Heart left ventricle (tissue), 16 donors: ENCODE measurements at regions not wholly inside any gene's neighbourhood (a gene's known extent, or its start where the extent isn't known, plus 50 kb on each side); places are given as distances from the start of the nearest gene placed in this dataset.

Experiments used
- ATAC-seq, 4 donors: fragments of 200-7000 bp; cut with Tn5 transposase; one replicate each; pipeline ENCODE4 v1.9.1; 2020 to 2022; ENCODE audit warnings: moderate library complexity in 4 of 4, mild to moderate bottlenecking in 3 of 4, moderate number of reproducible peaks in 1 of 4
- DNase-seq, 5 donors: peaks; one replicate each; pipeline ENCODE4 v3.0.0-alpha.2; 2020
- H3K27ac ChIP-seq, 12 donors: fragments of 200-600 bp; sonication (generic) in 4 of 12; one replicate each; pipeline versions ENCODE4 v1.5.0 to v1.8.0; 2016 to 2022; ENCODE audit warnings: mild to moderate bottlenecking in 2 of 12
- H3K27me3 ChIP-seq, 9 donors: fragments of 200-600 bp; sonication (generic) in 2 of 9; one replicate each; pipeline versions ENCODE4 v1.5.1 to v1.8.0; 2016 to 2022; ENCODE audit warnings: mild to moderate bottlenecking in 3 of 9
- H3K36me3 ChIP-seq, 9 donors: fragments of 200-600 bp; sonication (generic) in 2 of 9; one replicate each; pipeline versions ENCODE4 v1.5.0 to v1.8.0; 2018 to 2022; ENCODE audit warnings: mild to moderate bottlenecking in 2 of 9
- H3K4me1 ChIP-seq, 12 donors: fragments of 200-600 bp; sonication (generic) in 4 of 12; one replicate each; pipeline versions ENCODE4 v1.5.0 to v1.8.0; 2016 to 2022; ENCODE audit warnings: mild to moderate bottlenecking in 3 of 12
- H3K4me3 ChIP-seq, 12 donors: fragments of 200-600 bp; sonication (generic) in 4 of 12; one replicate each; pipeline versions ENCODE4 v1.5.0 to v1.8.0; 2017 to 2022; ENCODE audit warnings: mild to moderate bottlenecking in 9 of 12, moderate library complexity in 4 of 12
- H3K9me3 ChIP-seq, 12 donors: fragments of 200-600 bp; sonication (generic) in 4 of 12; one replicate each; pipeline versions ENCODE4 v1.5.0 to v1.8.0; 2016 to 2022; ENCODE audit warnings: mild to moderate bottlenecking in 1 of 12
- CTCF ChIP-seq, 12 donors: fragments of 200-600 bp; sonication (generic) in 4 of 12; IDR thresholded peaks; one replicate each; pipeline versions ENCODE4 v1.5.0 to v1.8.0; 2018 to 2022; ENCODE audit warnings: antibody characterized with exemption in 12 of 12, mild to moderate bottlenecking in 5 of 12
- POLR2A ChIP-seq, 2 donors: fragments of 450-650 bp; IDR thresholded peaks; one replicate each; pipeline ENCODE4 v1.6.1; 2017; ENCODE audit warnings: antibody characterized with exemption in 2 of 2, mild to moderate bottlenecking in 2 of 2, moderate library complexity in 2 of 2
- WGBS, 4 donors: extraction: QIAGEN DNeasy Blood & Tissue Kit in 2 of 4; methylation state at CpG; one replicate each; pipeline versions ENCODE4 v1.1.5 to v1.1.7; 2013 to 2018; 5-methylcytosine and 5-hydroxymethylcytosine counted together
- intact Hi-C, 10 donors: fragments of 100-400 bp; cut with DNase I; formaldehyde crosslinking; loops; one replicate each; pipeline versions ENCODE4 v1.11.1 to v1.14.2; 2022
- donor health status: ischemic (EF 13 %, LVEDD 7.1; RV severe dilation, severe dysfunction).
- donor health status: healthy with polysubstance abuse.
- donor health status: DM: no; HTN: yes; CAD: no.
- donor health status: DM: no; HTN: no; CAD: no.
- donor health status: ischemic (EF 25% LVEDD 6.9; RV normal size, moderate dysfunction).
- donor health status: ischemic (EF 25% LVEDD 5.7; RV mildly dilated, moderate dysfunction).
- donor health status: healthy.
- donor health status: DM: yes; HTN: yes; CAD: no.
- donor health status: ischemic (EF 35%, LVEDD 5.7; RV mildly dilated, moderate dysfunction).
- donor health status: nonischemic (EF 11% LVEDD 7.7; RV severe dilation, severe dysfunction).
- donor health status: DM: yes; HTN: yes; CAD: no.
- donor health status: PGD.
- donor health status: ischemic (EF 29% LVEDD 5.4; RV normal size, mild dysfunction).
- donor health status: nonischemic (EF 23%, LVEDD 6.1; RV moderate dilation, normal function).

GRCh38 chr12:114767084-114767760 lies 83.2 kb upstream of the TBX3 start:
- no peak for DNase-seq

GRCh38 chr12:114765960-114766691 lies 82.2 kb upstream of the TBX3 start:
- no peaks in the 10 kb centered on the region for H3K36me3 ChIP-seq
- 83 to 92% (median 89%) methylated on average over 11 of the region's 11 CpGs for WGBS, 4 donors
- no peak for TF ChIP-seq CTCF (IDR thresholded peaks at IDR 0.05)
- no peak for TF ChIP-seq POLR2A (IDR thresholded peaks at IDR 0.05)
- no peak overlapping the region for H3K27ac ChIP-seq
- peaks cover 0 to 12% (median 0%) of the 10 kb centered on the region in 12 donors for H3K4me1 ChIP-seq
- intact Hi-C loops: no loop called here
- DNase-seq (no peak), ATAC-seq (no peak)
- H3K27me3 ChIP-seq: no peaks in the 10 kb centered on the region
- no peak overlapping the region for H3K4me3 ChIP-seq
- no peaks in the 10 kb centered on the region for H3K9me3 ChIP-seq

More at GRCh38 chr12:114767084-114767760, 83.2 kb upstream of the TBX3 start:
- Histone ChIP-seq H3K9me3 (no peaks in the 10 kb centered on the region), H3K27ac (no peak overlapping the region), H3K4me1 (peaks cover 0 to 9% (median 0%) of the 10 kb centered on the region in 12 donors), H3K27me3 (no peaks in the 10 kb centered on the region), H3K36me3 (no peaks in the 10 kb centered on the region), H3K4me3 (no peak overlapping the region)
- intact Hi-C loops: no loop called here
- ATAC-seq: no peak
- TF ChIP-seq CTCF (IDR thresholded peaks at IDR 0.05): no peak
- no peak for TF ChIP-seq POLR2A (IDR thresholded peaks at IDR 0.05)
- 85 to 91% (median 89%) methylated on average over 19 of the region's 19 CpGs for WGBS, 4 donors

- no peaks in the 10 kb centered on the region for H3K27me3 ChIP-seq
- no peak overlapping the region for H3K4me3 ChIP-seq
- WGBS, 4 donors: 57 to 75% (median 73%) methylated on average over 6 of the region's 6 CpGs
- ATAC-seq (no peak), DNase-seq (no peak)
- TF ChIP-seq CTCF (IDR thresholded peaks at IDR 0.05): no peak
- no peak for TF ChIP-seq POLR2A (IDR thresholded peaks at IDR 0.05)
- H3K4me1 ChIP-seq: peaks cover 0 to 12% (median 0%) of the 10 kb centered on the region in 12 donors
- H3K36me3 ChIP-seq: no peaks in the 10 kb centered on the region
- intact Hi-C loops: no loop called here
- H3K27ac ChIP-seq: no peak overlapping the region
- H3K9me3 ChIP-seq: no peaks in the 10 kb centered on the region
These were observed 80.5 kb upstream of the TBX3 start for GRCh38 chr12:114764510-114764909.

GRCh38 chr12:114762490-114763110 lies 78.6 kb upstream of the TBX3 start:
- TF ChIP-seq POLR2A (IDR thresholded peaks at IDR 0.05) (no peak), CTCF (IDR thresholded peaks at IDR 0.05) (no peak)
- DNase-seq (peak in 4 of 5 donors; percentile 7 to 47 (median 36)), ATAC-seq (peak; percentile 64 to 94 (median 83))
- Histone ChIP-seq H3K4me3 (peak overlapping the region in 1 of 12 donors; percentile 18), H3K36me3 (no peaks in the 10 kb centered on the region), H3K9me3 (no peaks in the 10 kb centered on the region), H3K4me1 (peaks cover 0 to 12% (median 0%) of the 10 kb centered on the region in 12 donors), H3K27ac (peak overlapping the region in 3 of 12 donors; percentile 0 to 56 (median 46)), H3K27me3 (no peaks in the 10 kb centered on the region)
- 33 to 39% (median 33%) methylated on average over 22 of the region's 22 CpGs for WGBS, 4 donors
- intact Hi-C loops: no loop called here
